CD4-positive, alpha-beta T cell treated with Interleukin-12 subunit alpha and Interleukin-12 subunit beta, for 1 hour (primary cell): ENCODE measurements at regions not wholly inside any gene's neighbourhood (a gene's known extent, or its start where the extent isn't known, plus 50 kb on each side); places are given as distances from the start of the nearest gene placed in this dataset.
"Not testable (repeated sequence)": the region's sequence is repeated elsewhere in the genome, so short reads cannot be mapped to it uniquely, and the experiment has no call there.

ENCODE experiments used
- DNase-seq: peaks from one replicate; pipeline ENCODE4 v3.0.0-alpha.2; 2020

DNA sequence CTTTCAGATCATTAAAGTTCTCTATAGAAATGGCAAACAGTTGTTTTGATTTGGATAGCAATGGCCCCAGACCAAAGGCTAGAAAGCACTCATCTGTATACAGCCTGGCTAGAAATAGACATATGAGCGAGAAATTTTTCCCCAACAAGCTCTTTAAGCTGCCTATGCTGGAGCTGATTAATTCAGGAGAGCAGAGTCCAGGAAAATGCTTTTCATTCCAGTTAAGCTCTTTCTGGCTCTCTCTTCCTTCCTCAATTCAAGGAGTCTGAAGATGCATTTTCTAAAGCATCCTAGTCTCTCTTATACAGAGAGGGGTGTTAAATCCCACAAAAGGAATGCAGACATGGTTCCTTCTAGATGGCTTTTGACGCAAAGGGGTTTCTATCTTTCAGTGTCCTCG is 141.7 kb upstream of the RAI2 start:
- no peak for DNase-seq

DNA sequence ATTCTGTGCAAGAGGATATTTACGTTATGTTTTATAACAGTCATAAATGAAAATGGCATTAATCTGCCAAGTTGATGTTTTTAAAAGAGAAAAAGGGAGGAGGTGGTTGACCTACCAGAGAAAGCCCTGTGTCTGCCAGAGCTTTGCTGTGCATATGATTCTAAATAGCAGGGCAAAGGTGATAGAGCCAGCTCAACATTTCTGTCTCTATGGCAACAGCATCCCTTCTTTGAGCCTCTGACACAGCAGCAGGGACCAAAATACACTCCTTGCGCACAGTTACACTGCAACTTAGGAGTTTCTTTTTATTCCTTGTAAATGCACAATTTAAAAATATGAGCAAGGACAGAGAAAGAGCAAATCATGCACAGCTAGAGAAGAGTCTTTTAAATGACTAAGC is 133.3 kb upstream of the RAI2 start:
- no peak for DNase-seq

GRCh38 chrX:17993062-17993461 is 132.0 kb upstream of the RAI2 start:
- no peak for DNase-seq

GRCh38 chrX:17990532-17990931 is 129.4 kb upstream of the RAI2 start:
- DNase-seq = no peak

GRCh38 chrX:17987783-17988182 is 126.7 kb upstream of the RAI2 start:
- DNase-seq = peak; percentile 23

DNA sequence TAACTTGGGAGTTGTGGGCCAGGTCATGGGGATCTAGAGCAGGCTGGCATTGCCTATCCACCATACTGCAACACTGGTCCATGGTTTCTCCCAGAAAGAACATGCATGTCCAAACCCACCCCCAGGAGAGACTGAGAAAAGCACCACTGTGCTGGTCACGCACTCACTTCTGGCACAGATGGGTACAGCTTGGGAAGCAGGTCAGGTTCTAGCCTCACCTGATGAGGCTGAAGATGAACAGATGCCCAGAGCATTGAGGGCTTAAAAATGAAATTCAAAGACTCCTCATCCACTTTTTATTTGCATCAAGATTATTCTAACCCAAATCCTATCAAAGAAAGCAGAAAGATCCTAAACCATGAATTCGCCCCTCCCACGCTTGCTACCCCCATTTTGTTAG is 125.9 kb upstream of the RAI2 start:
- no peak for DNase-seq

DNA sequence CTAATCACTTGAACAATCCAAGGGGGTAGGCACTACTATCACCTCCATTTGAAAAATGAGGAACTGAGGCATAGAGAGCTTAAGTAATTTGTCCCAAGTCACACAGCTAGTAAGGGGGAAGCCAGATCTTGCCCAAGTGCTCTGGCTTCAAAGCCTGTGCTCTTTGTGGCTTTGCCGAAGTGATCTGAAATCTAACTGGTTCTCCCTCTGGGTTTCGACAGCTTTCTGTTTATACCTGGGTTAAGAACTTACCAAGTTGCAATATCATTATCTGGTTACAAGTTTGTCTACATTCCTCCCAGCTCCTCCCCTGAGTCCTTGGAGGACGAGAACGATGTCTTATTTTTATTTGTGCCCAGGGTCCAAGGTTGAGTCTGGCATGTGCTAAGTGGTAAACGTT is 125.3 kb upstream of the RAI2 start:
- no peak for DNase-seq

- no peak for DNase-seq
Measured at GRCh38 chrX:17984415-17984814, 123.3 kb upstream of the RAI2 start.

DNA sequence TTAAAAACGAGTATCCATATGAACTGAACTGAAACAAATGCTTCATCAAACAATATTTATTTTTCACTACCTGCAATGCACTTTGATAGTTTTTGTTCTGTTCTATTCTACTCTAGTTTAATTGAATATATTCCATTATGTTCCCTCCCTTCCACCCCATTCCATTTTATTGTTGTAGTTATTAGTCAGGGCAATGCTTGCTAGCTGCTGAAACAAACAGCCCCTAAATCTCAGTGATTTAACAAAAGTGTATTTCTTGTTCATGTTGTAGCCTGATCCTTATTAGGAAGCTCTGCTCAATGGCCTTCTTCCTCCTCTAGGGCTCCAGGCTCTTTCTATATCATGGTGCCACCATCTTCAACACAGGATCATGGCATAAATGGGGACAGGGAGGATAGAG is 122.3 kb upstream of the RAI2 start:
- DNase-seq = no peak

DNA sequence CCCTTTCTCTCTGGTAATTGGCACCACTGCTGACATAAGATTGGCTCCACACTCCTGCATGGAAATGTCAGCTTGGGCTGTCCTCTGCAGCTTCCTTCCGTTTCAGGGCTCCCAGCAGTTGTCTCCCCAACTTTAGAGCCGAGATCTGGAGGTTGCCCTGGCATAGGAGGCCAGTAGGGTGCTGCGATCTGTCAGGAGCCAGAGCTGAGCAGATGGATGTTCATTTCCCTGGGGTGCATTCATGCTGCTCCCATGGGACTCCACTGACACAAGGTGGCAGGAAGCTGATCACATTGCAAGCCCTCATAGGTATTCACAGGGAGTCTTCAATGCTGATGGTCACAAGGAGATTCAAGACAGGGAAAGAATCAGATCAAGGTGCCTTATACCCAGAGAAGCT is 116.6 kb upstream of the RAI2 start:
- no peak for DNase-seq

- no peak for DNase-seq
Measured at GRCh38 chrX:17976955-17977354, 115.9 kb upstream of the RAI2 start.

DNA sequence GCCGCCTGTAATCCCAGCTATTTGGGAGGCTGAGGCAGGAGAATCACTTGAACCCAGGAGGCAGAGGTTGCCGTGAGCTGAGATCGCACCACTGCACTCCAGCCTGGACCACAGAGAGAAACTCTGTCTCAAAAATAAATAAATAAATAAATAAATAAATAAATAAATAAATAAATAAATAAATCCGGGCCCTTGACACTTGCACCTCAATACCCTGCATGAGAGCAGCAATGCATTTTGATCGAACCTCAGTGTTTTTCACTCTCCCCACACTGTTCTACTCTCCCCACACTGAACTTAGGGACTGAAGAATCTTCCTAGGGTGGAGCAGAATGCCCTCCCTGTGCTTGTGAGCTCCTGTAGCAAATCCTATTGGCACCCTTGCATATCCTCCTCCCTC is 114.3 kb upstream of the RAI2 start:
- not testable (repeated sequence) for DNase-seq

- no peak for DNase-seq
Measured at GRCh38 chrX:17968367-17968766, 107.3 kb upstream of the RAI2 start.

- no peak for DNase-seq
Measured at GRCh38 chrX:17967888-17968287, 106.8 kb upstream of the RAI2 start.

DNA sequence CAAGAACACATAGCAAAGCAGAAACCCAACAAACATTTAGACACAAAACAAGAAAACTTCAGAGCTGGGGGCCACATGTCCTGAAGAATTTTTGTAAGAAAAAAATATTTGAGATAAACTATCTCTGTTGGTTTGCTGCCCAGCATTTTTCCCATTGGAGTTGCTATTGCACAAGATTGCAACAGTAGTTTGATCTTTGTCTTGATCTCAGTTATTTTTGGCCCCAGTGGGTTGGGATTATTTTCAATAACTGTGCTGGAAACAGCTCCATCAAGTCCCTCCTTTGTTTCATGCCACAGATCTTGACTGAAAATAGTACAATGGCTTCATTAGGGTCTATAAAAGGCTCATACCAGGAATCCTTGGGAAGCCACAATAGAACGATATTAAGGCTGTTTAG is 103.8 kb upstream of the RAI2 start:
- no peak for DNase-seq

DNA sequence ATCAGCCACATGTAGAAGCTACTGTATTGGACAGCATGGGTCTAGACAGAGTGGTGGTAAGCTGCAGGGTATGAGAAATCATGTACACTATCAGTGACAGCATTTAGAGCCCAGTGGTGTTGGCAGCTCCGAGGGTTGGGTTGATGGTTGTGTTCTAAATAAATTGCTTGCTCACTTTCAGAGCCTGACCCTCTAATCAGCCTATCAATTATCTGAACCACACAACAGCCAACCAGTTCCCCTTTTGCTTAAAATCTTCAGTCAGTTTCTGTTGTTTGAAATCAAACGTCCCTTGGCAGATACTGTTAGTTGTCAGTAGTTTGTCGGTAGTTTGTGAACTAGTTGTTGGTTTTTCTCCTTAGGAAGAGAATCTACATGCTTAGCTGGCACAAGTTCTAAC is 99.8 kb upstream of the RAI2 start:
- no peak for DNase-seq

DNA sequence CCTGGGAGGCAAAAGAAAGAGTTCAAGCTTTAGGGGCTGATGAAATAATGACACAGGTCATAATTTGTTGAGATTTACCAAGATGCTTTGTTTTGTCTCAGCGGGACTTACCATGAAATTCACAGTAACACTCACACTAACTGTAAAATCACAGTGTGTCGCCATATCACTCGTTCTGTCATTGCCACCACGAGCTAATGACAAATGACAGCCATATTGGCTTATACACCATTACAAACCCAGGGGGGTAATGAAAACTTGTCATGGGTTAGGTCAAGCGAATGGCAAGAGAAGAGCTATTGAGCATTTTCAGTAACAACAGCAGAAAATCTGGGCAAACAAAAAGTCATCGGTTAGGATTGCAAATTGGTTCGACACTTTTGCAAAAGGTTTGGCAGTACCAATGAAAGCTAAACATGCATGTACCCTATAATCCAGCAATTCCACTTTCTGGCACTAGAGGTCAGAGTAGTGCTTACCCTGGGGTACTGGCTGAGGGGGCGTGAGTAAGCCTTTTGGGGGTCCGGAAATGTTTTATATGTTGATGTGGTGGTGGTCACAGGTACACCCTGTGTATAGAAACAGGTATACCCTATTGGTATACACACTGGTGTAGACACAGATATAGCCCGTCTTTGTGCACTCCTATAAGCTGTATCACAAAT is 83.9 kb upstream of the RAI2 start:
- DNase-seq = peak; percentile 8

DNA sequence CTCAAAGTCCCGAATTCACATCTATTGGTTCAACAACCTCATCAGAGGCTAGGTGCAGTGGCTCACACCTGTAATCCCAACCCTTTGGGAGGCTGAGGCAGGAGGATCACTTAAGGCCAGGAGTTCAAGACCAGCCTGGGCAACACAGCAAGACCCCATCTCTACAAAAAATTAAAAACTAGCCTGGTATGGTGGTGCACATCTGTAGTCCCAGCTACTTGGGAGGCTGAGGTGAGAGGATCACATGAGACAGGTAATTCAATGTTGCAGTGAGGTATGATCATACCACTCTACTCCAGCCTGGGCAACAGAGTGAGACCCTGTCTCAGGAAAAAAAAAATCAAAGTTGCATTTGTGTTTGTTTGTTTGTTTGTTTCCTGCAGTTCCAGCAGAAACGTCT is 80.1 kb upstream of the RAI2 start:
- DNase-seq = not testable (repeated sequence)

DNA sequence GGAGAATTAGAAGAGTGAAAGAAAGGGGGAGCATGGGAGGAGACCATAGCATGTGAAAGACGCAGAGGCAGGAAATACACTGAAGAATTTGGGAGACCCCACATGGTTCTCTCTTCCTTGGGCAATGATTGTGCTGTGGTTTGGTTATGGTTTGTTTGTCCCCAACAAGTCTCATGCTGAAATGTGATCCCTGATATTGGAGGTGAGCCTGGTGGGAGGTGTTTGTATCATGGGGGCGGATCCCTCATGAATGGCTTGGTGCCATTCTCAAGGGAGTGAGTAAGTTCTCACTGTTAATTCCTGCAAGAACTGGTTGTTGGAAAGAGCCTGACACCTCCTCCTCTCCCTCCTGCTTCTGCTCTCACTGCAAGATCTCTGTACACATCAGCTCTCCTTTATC is 78.6 kb upstream of the RAI2 start:
- DNase-seq = no peak

DNA sequence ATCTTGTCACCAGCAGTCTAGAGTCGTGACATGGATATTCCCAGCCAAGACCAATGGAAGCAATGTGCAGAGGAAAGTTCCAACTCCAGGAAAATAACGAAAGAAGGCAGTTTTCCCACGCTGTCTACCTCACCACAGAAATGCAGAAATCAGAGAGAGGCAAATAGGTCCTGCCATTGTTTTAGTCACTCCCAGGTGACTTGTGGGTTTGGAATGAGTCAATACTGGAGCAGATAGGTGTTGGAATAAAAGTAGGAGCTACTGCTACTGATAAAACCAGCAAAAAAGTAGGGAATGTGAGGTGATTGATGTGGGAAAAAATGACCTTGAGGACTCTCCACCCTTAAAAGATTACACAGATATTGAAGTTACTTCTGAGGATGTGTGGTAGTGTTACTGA is 72.8 kb upstream of the RAI2 start:
- no peak for DNase-seq

GRCh38 chrX:17932781-17933180 is 71.7 kb upstream of the RAI2 start:
- DNase-seq = no peak

DNA sequence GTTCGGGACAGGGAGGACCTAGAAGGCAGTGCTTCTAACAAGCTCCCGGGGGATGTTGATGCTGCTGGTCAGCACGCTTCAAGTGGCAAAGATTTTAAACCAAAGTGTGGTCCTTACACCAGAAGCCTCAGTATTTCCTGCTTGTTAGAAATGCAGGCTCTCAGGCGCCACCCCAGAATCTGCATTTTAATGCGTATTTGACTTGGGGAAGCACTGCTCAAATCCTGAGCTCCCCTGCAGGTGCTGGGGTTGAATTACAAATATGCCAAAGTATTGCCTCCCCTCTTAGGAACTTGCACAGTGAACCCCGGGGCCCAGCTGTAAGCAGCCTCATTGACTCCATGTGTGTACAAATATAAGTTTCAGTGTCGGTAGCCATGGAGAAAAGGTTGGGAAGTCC is 70.8 kb upstream of the RAI2 start:
- no peak for DNase-seq

DNA sequence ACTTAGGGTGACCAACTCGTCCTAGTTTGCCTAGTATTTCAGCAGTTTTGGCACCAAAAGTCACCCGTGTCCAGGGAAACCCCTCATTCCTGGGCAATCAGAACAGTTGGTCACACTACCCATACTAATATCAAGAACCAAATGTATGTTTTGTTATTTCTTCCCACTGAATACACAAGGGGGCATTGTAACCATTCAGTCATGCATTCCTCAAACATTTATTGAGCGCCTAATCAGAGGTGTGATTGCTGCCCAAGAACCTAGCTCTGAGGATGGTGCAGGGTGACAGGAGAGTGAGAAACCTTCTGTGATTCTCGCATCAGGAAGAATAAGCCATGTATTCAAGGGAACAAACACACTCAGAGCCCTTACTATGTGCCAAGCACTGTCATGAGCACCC is 69.8 kb upstream of the RAI2 start:
- no peak for DNase-seq

DNA sequence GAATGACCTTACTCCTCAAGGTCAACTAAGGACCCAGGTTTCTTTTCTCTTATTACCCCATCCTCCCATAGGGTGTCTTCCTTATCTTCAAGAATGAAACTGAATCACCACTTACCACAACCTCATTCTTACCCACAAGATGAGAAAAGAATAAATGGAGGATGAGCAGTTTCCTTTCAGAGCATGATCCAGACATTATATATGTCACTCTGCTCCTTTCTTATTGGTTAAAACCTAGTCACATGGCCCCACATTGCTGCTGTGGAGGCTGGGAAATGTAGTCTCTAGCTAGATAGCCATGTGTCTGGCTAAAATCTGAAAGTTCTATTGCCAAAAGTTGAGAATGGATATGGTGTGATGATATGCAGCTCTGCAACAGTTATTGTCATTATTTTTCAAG is 62.4 kb upstream of the RAI2 start:
- no peak for DNase-seq

DNA sequence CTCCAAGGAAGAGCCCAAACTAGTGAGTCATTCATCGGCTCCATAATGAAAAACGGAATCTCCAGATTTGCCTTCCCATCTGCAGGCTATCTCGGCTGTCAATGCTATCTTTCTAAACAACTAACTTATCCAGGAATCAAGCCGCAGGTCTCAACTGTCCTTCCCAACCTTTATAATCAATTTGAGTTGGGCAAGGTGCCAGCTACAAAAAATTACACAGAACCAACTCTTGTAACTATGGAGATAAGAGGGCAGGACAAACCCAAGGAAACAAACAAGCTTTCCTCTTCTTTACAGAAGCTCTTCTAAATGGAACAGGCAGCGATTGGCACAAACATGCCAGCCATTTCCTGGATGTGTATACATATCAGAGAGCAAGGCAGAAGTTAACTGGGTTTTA is 61.2 kb upstream of the RAI2 start:
- no peak for DNase-seq
